IMR-90 (cell line): ENCODE measurements at regions not wholly inside any gene's neighbourhood (a gene's known extent, or its start where the extent isn't known, plus 50 kb on each side); places are given as distances from the start of the nearest gene placed in this dataset.

Experiments used
- ATAC-seq: fragments of 200-7000 bp; cut with Tn5 transposase; 2 replicates; pipeline ENCODE4 v1.9.1; 2020; ENCODE audit warnings: low read depth, mild to moderate bottlenecking, moderate library complexity
- BruUV-seq: library from RNA; stranded (reverse); fragments of 400-500 nt; replicated peaks from 2 replicates; lab custom pipeline; 2021; lab: Mats Ljungman, UMichigan
- CTCF ChIA-PET: fragments of 300-600 bp; formaldehyde crosslinking; extraction: SDS; loops from one replicate; lab custom pipeline; 2021; ENCODE audit warnings: antibody characterized with exemption; lab: Yijun Ruan, JAX
- POLR2A ChIA-PET: fragments of 300-600 bp; sonication (Branson Sonifier 250); formaldehyde crosslinking; loops from one replicate; lab custom pipeline; 2022; ENCODE audit warnings: antibody characterized with exemption; ENCODE audit not compliant: unreplicated experiment; lab: Charles Lee
- DNase-seq: peaks from one replicate; pipeline ENCODE4 v3.0.0; 2013
- H2AFZ ChIP-seq: replicated peaks from 2 replicates; pipeline ENCODE3; 2013; ENCODE audit warnings: low read length, mild to moderate bottlenecking; ENCODE audit not compliant: poor library complexity
- H2AK5ac ChIP-seq: 2 replicates; pipeline ENCODE4 v1.6.1; 2013; ENCODE audit warnings: low read depth, low read length, inconsistent platforms
- H2AK9ac ChIP-seq: replicated peaks from 2 replicates; pipeline ENCODE3; 2013; ENCODE audit warnings: mild to moderate bottlenecking, low read depth, low read length, moderate library complexity; ENCODE audit not compliant: poor library complexity
- H2BK120ac ChIP-seq: 2 replicates; pipeline ENCODE4 v1.6.1; 2013; ENCODE audit warnings: low read depth, low read length, inconsistent platforms
- H2BK15ac ChIP-seq: 3 replicates; pipeline ENCODE4 v1.6.1; 2013; ENCODE audit warnings: low read depth, low read length, inconsistent platforms
- H2BK20ac ChIP-seq: 2 replicates; pipeline ENCODE4 v1.6.1; 2013; ENCODE audit warnings: low read depth, mild to moderate bottlenecking, inconsistent platforms, low read length, moderate library complexity
- H2BK5ac ChIP-seq: 2 replicates; pipeline ENCODE4 v1.6.1; 2013; ENCODE audit warnings: mild to moderate bottlenecking, low read depth, low read length, inconsistent platforms; ENCODE audit not compliant: poor library complexity, severe bottlenecking
- H3K14ac ChIP-seq: replicated peaks from 2 replicates; pipeline ENCODE4 v1.6.1; 2013; ENCODE audit warnings: low read depth, low read length, inconsistent platforms
- H3K18ac ChIP-seq: 2 replicates; pipeline ENCODE4 v1.6.1; 2013; ENCODE audit warnings: low read depth, low read length, control low read depth
- H3K23ac ChIP-seq: 2 replicates; pipeline ENCODE4 v1.6.1; 2013; ENCODE audit warnings: low read depth, low read length, inconsistent platforms
- H3K27ac ChIP-seq: 2 replicates; pipeline ENCODE4 v1.5.1; 2013; ENCODE audit warnings: mild to moderate bottlenecking, control low read depth, low read length; ENCODE audit not compliant: insufficient read depth
- H3K27me3 ChIP-seq: 2 replicates; pipeline ENCODE4 v1.6.1; 2013; ENCODE audit warnings: low read length; ENCODE audit not compliant: control insufficient read depth, insufficient read depth
- H3K36me3 ChIP-seq: 2 replicates; pipeline ENCODE4 v1.6.1; 2013; ENCODE audit warnings: low read length, mixed read lengths; ENCODE audit not compliant: control insufficient read depth, insufficient read depth
- H3K4ac ChIP-seq: 2 replicates; pipeline ENCODE4 v1.6.1; 2013; ENCODE audit warnings: low read depth, low read length, inconsistent platforms
- H3K4me1 ChIP-seq: 2 replicates; pipeline ENCODE4 v1.6.1; 2013; ENCODE audit warnings: low read length, mixed read lengths; ENCODE audit not compliant: control insufficient read depth, insufficient read depth
- H3K4me2 ChIP-seq: 2 replicates; pipeline ENCODE4 v1.6.1; 2013; ENCODE audit warnings: low read depth, mild to moderate bottlenecking, control low read depth, low read length, moderate library complexity
- H3K4me3 ChIP-seq: 2 replicates; pipeline ENCODE4 v1.5.1; 2013; ENCODE audit warnings: low read depth, mild to moderate bottlenecking, control low read depth, low read length, moderate library complexity; ENCODE audit not compliant: insufficient read depth
- H3K56ac ChIP-seq: 2 replicates; pipeline ENCODE4 v1.6.1; 2013; ENCODE audit warnings: low read length, inconsistent platforms; ENCODE audit not compliant: insufficient read depth; ENCODE audit errors: extremely low read depth
- H3K79me1 ChIP-seq, 2 experiments: 2 replicates each; pipeline ENCODE4 v1.6.1; 2013; ENCODE audit warnings: low read length in 2 of 2, inconsistent platforms in 1 of 2, low read depth in 1 of 2
- H3K9ac ChIP-seq: 2 replicates; pipeline ENCODE4 v1.6.1; 2013; ENCODE audit warnings: low read depth, low read length, control low read depth
- H3K9me1 ChIP-seq: 2 replicates; pipeline ENCODE4 v1.6.1; 2013; ENCODE audit warnings: low read length, inconsistent platforms; ENCODE audit not compliant: insufficient read depth
- H3K9me3 ChIP-seq: 2 replicates; pipeline ENCODE4 v1.6.1; 2013; ENCODE audit warnings: low read length; ENCODE audit not compliant: control insufficient read depth, insufficient read depth
- H4K20me1 ChIP-seq: 2 replicates; pipeline ENCODE4 v1.6.1; 2013; ENCODE audit warnings: low read length, inconsistent platforms; ENCODE audit not compliant: insufficient read depth
- H4K5ac ChIP-seq: 2 replicates; pipeline ENCODE4 v1.6.1; 2013; ENCODE audit warnings: mild to moderate bottlenecking, low read depth, low read length, control low read depth
- H4K8ac ChIP-seq, 2 experiments: 2 replicates each; pipeline ENCODE4 v1.6.1; 2013; ENCODE audit warnings: low read depth in 2 of 2, low read length in 2 of 2, control low read depth in 1 of 2, inconsistent platforms in 1 of 2
- H4K91ac ChIP-seq: 2 replicates; pipeline ENCODE4 v1.6.1; 2013; ENCODE audit warnings: low read depth, low read length, inconsistent platforms; ENCODE audit not compliant: insufficient read depth
- BHLHE40 ChIP-seq: fragments of 150-350 bp; IDR thresholded peaks from 2 replicates; pipeline ENCODE4 v1.6.1; 2016; ENCODE audit warnings: mild to moderate bottlenecking, low read depth, low read length
- CEBPB ChIP-seq: IDR thresholded peaks from 2 replicates; pipeline ENCODE4 v1.6.1; 2012; ENCODE audit warnings: low read depth, low read length, improper control_type of control experiment
- CHD1 ChIP-seq: IDR thresholded peaks from 2 replicates; pipeline ENCODE4 v1.6.1; 2012; ENCODE audit warnings: low read depth, low read length, improper control_type of control experiment
- ELK1 ChIP-seq: fragments of 150-350 bp; IDR thresholded peaks from 2 replicates; pipeline ENCODE4 v1.6.1; 2016; ENCODE audit warnings: low read depth, mild to moderate bottlenecking, low read length, moderate library complexity, borderline replicate concordance
- FOS ChIP-seq: fragments of 150-350 bp; IDR thresholded peaks from 2 replicates; pipeline ENCODE4 v1.6.1; 2016; ENCODE audit warnings: low read depth, low read length
- MAFK ChIP-seq: IDR thresholded peaks from 2 replicates; pipeline ENCODE4 v1.6.1; 2012; ENCODE audit warnings: low read depth, low read length, improper control_type of control experiment
- MAZ ChIP-seq: IDR thresholded peaks from 2 replicates; pipeline ENCODE4 v1.6.1; 2012; ENCODE audit warnings: low read depth, mild to moderate bottlenecking, low read length, improper control_type of control experiment, moderate library complexity, borderline replicate concordance
- MXI1 ChIP-seq: IDR thresholded peaks from 2 replicates; pipeline ENCODE4 v1.6.1; 2012; ENCODE audit warnings: low read depth, mild to moderate bottlenecking, low read length, moderate library complexity, borderline replicate concordance
- NFE2L2 ChIP-seq: fragments of 150-350 bp; IDR thresholded peaks from 2 replicates; pipeline ENCODE4 v1.6.1; 2016; ENCODE audit warnings: low read depth, mild to moderate bottlenecking, low read length
- POLR2A ChIP-seq: IDR thresholded peaks from 2 replicates; pipeline ENCODE4 v1.6.1; 2012; ENCODE audit warnings: mild to moderate bottlenecking, low read depth, low read length
- RAD21 ChIP-seq: IDR thresholded peaks from 2 replicates; pipeline ENCODE4 v1.6.1; 2012; ENCODE audit warnings: low read length, improper control_type of control experiment
- RCOR1 ChIP-seq: IDR thresholded peaks from 2 replicates; pipeline ENCODE4 v1.6.1; 2012; ENCODE audit warnings: mild to moderate bottlenecking, low read length, improper control_type of control experiment; ENCODE audit not compliant: insufficient replicate concordance
- RFX5 ChIP-seq: IDR thresholded peaks from 2 replicates; pipeline ENCODE4 v1.8.0; 2012; ENCODE audit warnings: low read depth, mild to moderate bottlenecking, low read length, moderate library complexity
- SMC3 ChIP-seq: fragments of 150-350 bp; IDR thresholded peaks from 2 replicates; pipeline ENCODE4 v1.6.1; 2016; ENCODE audit warnings: low read depth, mild to moderate bottlenecking, antibody characterized with exemption, low read length, moderate library complexity
- USF2 ChIP-seq: fragments of 150-350 bp; IDR thresholded peaks from 2 replicates; pipeline ENCODE4 v1.6.1; 2017; ENCODE audit warnings: mild to moderate bottlenecking, antibody characterized with exemption, low read length, low read depth
- WGBS, 2 experiments: methylation state at CpG; one replicate each; pipeline versions ENCODE4 v1.1.5 to v1.1.7; 2013; ENCODE audit warnings: missing lambda C conversion rate in 2 of 2; ENCODE audit not compliant: insufficient read length in 1 of 2; ENCODE audit errors: extremely low coverage in 2 of 2; 5-methylcytosine and 5-hydroxymethylcytosine counted together
- dilution Hi-C: fragments of 300-500 bp; cut with HindIII; formaldehyde crosslinking; loops from one replicate; pipeline ENCODE4 v1.14.3; 2018; ENCODE audit warnings: low sequenced_read_pairs; ENCODE audit not compliant: unreplicated experiment
- in situ Hi-C: fragments of 300-500 bp; cut with MboI; formaldehyde crosslinking; loops from 3 replicates; pipeline ENCODE4 v1.14.3; 2019; ENCODE audit warnings: low sequenced_read_pairs, inconsistent platforms, mixed read lengths
- intact Hi-C: fragments of 100-400 bp; cut with micrococcal nuclease; formaldehyde crosslinking; loops from 2 replicates; pipeline ENCODE4 v1.10.0; 2022
- TF ChIP-seq, protein P1 (sequence below): conservative IDR thresholded peaks from 2 replicates; pipeline ENCODE4 v1.5.1; 2012; ENCODE audit warnings: mild to moderate bottlenecking, low read depth, low read length, improper control_type of control experiment

GRCh38 chr5:20262896-20263295 lies 274.9 kb upstream of the CDH18 start:
- Histone ChIP-seq H4K8ac (no peak overlapping the region), H2BK20ac (no peak overlapping the region), H3K4me1 (no peaks in the 10 kb centered on the region), H3K27me3 (no peaks in the 10 kb centered on the region), H3K79me1 (no peaks in the 10 kb centered on the region), H3K4me2 (no peak overlapping the region), H3K9me3 (peaks cover 2% of the 10 kb centered on the region; the same call in 1 of the 2 replicates), H2AK5ac (no peak overlapping the region), H3K27ac (no peak overlapping the region), H2BK5ac (no peak overlapping the region), H2BK120ac (no peak overlapping the region), H4K91ac (no peak overlapping the region), H3K36me3 (no peaks in the 10 kb centered on the region), H3K14ac (no peak overlapping the region), H3K23ac (no peak overlapping the region), H3K4ac (no peak overlapping the region), H3K9ac (no peak overlapping the region), H3K4me3 (no peak overlapping the region), H3K9me1 (no peaks in the 10 kb centered on the region), H2AK9ac (no peak overlapping the region), H4K5ac (no peak overlapping the region), H4K20me1 (no peaks in the 10 kb centered on the region), H3K18ac (no peak overlapping the region), H2BK15ac (no peak overlapping the region), H3K56ac (no peak overlapping the region), H2AFZ (no peak overlapping the region)
- ChIA-PET POLR2A (no interaction called here), CTCF (interaction anchor here (0.8 kb wide), 1 partner anchor 13 kb away, joined by 3 read pairs; no protein-coding TSS in a partner anchor)
- intact Hi-C loops (no loop called here), dilution Hi-C loops (no loop called here), in situ Hi-C loops (no loop called here)
- no peak for DNase-seq
- TF ChIP-seq CHD1 (no peak), POLR2A (no peak), MXI1 (no peak), MAZ (no peak), SMC3 (no peak), BHLHE40 (no peak), USF2 (no peak), RCOR1 (no peak), MAFK (no peak), NFE2L2 (no peak), ELK1 (no peak), FOS (no peak), CEBPB (no peak), RAD21 (no peak), RFX5 (no peak)
- TF ChIP-seq, protein P1, sequence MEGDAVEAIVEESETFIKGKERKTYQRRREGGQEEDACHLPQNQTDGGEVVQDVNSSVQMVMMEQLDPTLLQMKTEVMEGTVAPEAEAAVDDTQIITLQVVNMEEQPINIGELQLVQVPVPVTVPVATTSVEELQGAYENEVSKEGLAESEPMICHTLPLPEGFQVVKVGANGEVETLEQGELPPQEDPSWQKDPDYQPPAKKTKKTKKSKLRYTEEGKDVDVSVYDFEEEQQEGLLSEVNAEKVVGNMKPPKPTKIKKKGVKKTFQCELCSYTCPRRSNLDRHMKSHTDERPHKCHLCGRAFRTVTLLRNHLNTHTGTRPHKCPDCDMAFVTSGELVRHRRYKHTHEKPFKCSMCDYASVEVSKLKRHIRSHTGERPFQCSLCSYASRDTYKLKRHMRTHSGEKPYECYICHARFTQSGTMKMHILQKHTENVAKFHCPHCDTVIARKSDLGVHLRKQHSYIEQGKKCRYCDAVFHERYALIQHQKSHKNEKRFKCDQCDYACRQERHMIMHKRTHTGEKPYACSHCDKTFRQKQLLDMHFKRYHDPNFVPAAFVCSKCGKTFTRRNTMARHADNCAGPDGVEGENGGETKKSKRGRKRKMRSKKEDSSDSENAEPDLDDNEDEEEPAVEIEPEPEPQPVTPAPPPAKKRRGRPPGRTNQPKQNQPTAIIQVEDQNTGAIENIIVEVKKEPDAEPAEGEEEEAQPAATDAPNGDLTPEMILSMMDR: no peak
- no TSS peak for BruUV-seq
- WGBS, 2 experiments: no CpG with 5 or more reads among the region's 3 CpGs
- ATAC-seq: no peak
